ENCODE measurements at regions not wholly inside any gene's neighbourhood (a gene's known extent, or its start where the extent isn't known, plus 50 kb on each side); places are given as distances from the start of the nearest gene placed in this dataset.

DNA sequence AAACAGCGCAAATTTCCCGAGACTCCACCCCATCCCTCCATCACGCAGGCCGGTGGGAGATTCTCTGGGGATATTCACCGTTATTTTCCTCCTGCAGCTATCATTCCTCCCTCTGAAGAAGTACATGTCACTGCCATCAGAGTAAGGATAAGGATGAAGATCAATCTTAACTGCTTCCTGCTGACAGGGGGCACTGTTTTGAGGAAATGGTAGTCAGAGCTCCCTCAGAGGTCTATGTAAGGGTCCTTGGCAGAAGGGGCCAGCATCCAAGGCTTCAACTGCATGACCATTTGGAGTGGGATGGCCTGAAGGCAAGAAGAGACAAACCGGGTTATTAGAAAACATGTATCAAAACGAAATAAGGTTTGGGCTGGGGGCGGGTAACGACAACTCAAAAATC, 111.5 kb downstream of the KCNK1 start:
- TF ChIP-seq CTCF (IDR thresholded peaks at IDR 0.05): no peak
- TF ChIP-seq EP300 (IDR thresholded peaks at IDR 0.05): no peak

Data from stomach (tissue), 4 donors.